IgD-negative memory B cell (primary cell): ENCODE measurements at regions not wholly inside any gene's neighbourhood (a gene's known extent, or its start where the extent isn't known, plus 50 kb on each side); places are given as distances from the start of the nearest gene placed in this dataset.
"Not testable (repeated sequence)": the region's sequence is repeated elsewhere in the genome, so short reads cannot be mapped to it uniquely, and the experiment has no call there.

Source experiments
- H3K27ac Mint-ChIP-seq, 3 donors: one replicate each; pipeline ENCODE4 v1.8.0; 2020 to 2022; ENCODE audit warnings: mild to moderate bottlenecking in 3 of 3, mixed read lengths in 3 of 3, moderate library complexity in 1 of 3
- H3K27me3 Mint-ChIP-seq: one replicate; pipeline ENCODE4 v1.8.0; 2021; ENCODE audit warnings: mixed read lengths
- H3K36me3 Mint-ChIP-seq: one replicate; pipeline ENCODE4 v1.8.0; 2020; ENCODE audit warnings: mild to moderate bottlenecking, mixed read lengths
- H3K4me1 Mint-ChIP-seq, 3 donors: one replicate each; pipeline ENCODE4 v1.8.0; 2020 to 2022; ENCODE audit warnings: mixed read lengths in 3 of 3, mild to moderate bottlenecking in 1 of 3
- H3K4me3 Mint-ChIP-seq, 4 donors: one replicate each; pipeline ENCODE4 v1.8.0; 2020 to 2022; ENCODE audit warnings: mild to moderate bottlenecking in 4 of 4, mixed read lengths in 4 of 4, moderate library complexity in 3 of 4
- H3K9me3 Mint-ChIP-seq, 3 donors: one replicate each; pipeline ENCODE4 v1.8.0; 2020 to 2021; ENCODE audit warnings: mixed read lengths in 3 of 3, mild to moderate bottlenecking in 1 of 3

DNA sequence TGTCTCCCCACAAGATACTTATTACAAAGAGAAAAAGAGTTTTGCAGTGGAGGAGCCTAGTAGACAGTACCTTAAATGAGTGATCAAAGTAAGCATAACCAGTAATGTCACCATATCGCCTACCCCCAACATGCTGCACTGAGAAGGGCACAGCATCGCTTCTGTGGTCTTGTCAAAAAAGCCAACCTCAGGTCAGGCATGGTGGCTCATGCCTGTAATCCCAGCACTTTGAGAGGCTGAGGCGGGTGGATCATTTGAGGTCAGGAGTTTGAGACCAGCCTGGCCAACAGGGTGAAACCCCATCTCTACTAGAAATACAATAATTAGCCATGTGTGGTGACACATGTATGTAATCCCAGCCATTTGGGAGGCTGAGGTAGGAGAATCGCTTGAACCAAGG lies 135.8 kb upstream of the PRICKLE2 start:
- H3K36me3 Mint-ChIP-seq, H3K27me3 Mint-ChIP-seq, H3K9me3 Mint-ChIP-seq, H3K4me3 Mint-ChIP-seq, H3K27ac Mint-ChIP-seq, H3K4me1 Mint-ChIP-seq: not testable (repeated sequence)

- no peak overlapping the region for H3K27ac Mint-ChIP-seq
- H3K4me3 Mint-ChIP-seq = no peak overlapping the region
- H3K9me3 Mint-ChIP-seq = no peaks in the 10 kb centered on the region
- peaks cover 0 to 3% (median 0%) of the 10 kb centered on the region in 3 donors for H3K4me1 Mint-ChIP-seq
- H3K27me3 Mint-ChIP-seq = peaks cover 8% of the 10 kb centered on the region
- H3K36me3 Mint-ChIP-seq = no peaks in the 10 kb centered on the region
These were observed 135.0 kb upstream of the PRICKLE2 start for GRCh38 chr3:64360280-64360679.

DNA sequence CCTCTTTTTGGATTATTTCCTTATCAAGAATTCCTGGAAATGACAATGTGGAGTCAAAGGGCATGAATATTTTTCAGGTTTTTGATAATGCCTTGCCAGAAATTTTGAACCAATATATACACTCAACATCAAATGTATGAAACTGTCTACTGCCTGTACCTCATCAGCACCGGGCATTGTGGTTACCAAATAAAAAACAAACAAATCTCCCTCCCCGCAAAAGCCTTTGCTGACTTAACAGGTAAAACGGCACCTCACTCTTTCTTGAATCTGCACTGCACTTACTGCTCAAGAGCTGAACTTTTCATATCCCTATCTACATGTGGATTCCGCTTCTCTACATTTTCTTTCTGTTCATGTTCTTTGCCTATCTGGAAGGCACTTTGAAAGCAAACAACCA lies 134.5 kb upstream of the PRICKLE2 start:
- Mint-ChIP-seq H3K36me3 (no peaks in the 10 kb centered on the region), H3K4me1 (peaks cover 0 to 5% (median 0%) of the 10 kb centered on the region in 3 donors), H3K4me3 (no peak overlapping the region), H3K27ac (no peak overlapping the region), H3K27me3 (peaks cover 8% of the 10 kb centered on the region), H3K9me3 (no peaks in the 10 kb centered on the region)

- Mint-ChIP-seq H3K27ac (no peak overlapping the region), H3K4me1 (peaks cover 0 to 5% (median 0%) of the 10 kb centered on the region in 3 donors), H3K9me3 (no peaks in the 10 kb centered on the region), H3K4me3 (no peak overlapping the region), H3K27me3 (peaks cover 4% of the 10 kb centered on the region), H3K36me3 (no peaks in the 10 kb centered on the region)
These were observed 133.6 kb upstream of the PRICKLE2 start for GRCh38 chr3:64358853-64359252.

DNA sequence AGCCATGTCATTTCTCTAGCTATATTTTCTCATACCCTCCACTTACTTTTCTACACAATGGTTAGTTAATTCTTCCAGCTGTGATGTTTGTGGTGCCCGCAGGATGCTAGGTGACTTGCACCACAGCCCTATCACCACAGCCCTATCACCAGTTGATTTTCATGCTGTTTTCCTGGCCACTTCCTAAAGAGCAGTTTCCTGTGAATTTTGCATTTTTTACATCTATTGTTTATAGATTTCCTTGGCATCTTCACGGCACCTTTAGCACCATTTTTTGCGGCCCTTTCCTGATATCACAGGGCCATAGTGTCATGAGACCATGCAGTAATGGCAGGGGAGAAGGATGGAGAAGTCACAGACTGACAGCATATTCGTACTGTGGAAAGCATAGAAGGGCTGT lies 132.9 kb upstream of the PRICKLE2 start:
- Mint-ChIP-seq H3K27me3 (peaks cover 4% of the 10 kb centered on the region), H3K4me1 (peaks cover 0 to 5% (median 0%) of the 10 kb centered on the region in 3 donors), H3K4me3 (no peak overlapping the region), H3K36me3 (no peaks in the 10 kb centered on the region), H3K27ac (no peak overlapping the region), H3K9me3 (no peaks in the 10 kb centered on the region)

GRCh38 chr3:64357481-64357880 lies 132.2 kb upstream of the PRICKLE2 start:
- no peaks in the 10 kb centered on the region for H3K9me3 Mint-ChIP-seq
- H3K4me1 Mint-ChIP-seq = peaks cover 0 to 5% (median 0%) of the 10 kb centered on the region in 3 donors
- H3K27ac Mint-ChIP-seq = no peak overlapping the region
- H3K4me3 Mint-ChIP-seq = no peak overlapping the region
- peaks cover 4% of the 10 kb centered on the region for H3K27me3 Mint-ChIP-seq
- H3K36me3 Mint-ChIP-seq = no peaks in the 10 kb centered on the region

DNA sequence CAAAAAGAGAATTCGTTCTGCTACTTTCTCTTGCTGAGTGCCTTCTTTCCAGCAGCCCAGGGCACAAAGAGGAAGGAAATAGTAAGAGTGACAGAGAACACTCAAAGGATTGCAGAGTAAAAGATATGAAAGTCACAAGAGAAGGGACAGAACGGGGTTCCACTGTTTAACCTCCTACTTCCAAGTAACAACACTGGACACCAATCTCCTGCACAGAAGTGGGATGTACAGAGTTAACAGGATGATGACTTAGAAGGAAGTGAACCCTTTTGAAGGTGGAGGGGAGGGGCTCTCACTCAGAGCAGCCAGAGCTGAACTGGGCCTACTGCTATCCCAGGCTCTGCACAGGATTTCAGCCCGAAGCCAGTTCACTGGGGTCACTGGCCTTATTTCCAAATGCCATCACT lies 130.1 kb upstream of the PRICKLE2 start:
- no peaks in the 10 kb centered on the region for H3K9me3 Mint-ChIP-seq

GRCh38 chr3:64354956-64355355 lies 129.7 kb upstream of the PRICKLE2 start:
- no peak overlapping the region for H3K27ac Mint-ChIP-seq
- peaks cover 1% of the 10 kb centered on the region for H3K27me3 Mint-ChIP-seq
- no peaks in the 10 kb centered on the region for H3K9me3 Mint-ChIP-seq
- no peak overlapping the region for H3K4me3 Mint-ChIP-seq
- H3K36me3 Mint-ChIP-seq = no peaks in the 10 kb centered on the region
- H3K4me1 Mint-ChIP-seq = peaks cover 0 to 5% (median 0%) of the 10 kb centered on the region in 3 donors

More for the DNA sequence above, 130.1 kb upstream of the PRICKLE2 start:
- Mint-ChIP-seq H3K36me3 (no peaks in the 10 kb centered on the region), H3K4me3 (peak overlapping the region in 1 of 4 donors; percentile 52), H3K27ac (no peak overlapping the region), H3K27me3 (peaks cover 1% of the 10 kb centered on the region), H3K4me1 (peaks cover 0 to 5% (median 0%) of the 10 kb centered on the region in 3 donors)

DNA sequence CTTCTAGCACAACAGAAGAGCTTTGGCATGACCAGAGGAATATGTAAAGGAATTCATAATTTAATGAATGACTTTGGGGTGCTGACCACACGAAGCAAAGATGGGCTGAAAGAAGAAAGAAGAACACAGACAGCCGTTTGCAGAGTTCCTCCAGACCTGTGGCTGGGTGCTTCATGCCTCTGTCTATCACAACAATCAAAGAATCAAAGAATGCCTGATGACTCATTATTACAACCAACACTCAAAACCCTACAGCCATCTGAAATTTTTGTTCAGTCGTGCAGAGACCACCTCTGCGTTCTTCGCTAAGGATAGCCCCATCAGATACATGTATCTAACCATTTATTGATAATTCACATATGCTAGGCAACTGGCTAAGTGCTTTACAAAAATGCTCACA lies 129.0 kb upstream of the PRICKLE2 start:
- no peak overlapping the region for H3K27ac Mint-ChIP-seq
- peaks cover 0 to 5% (median 0%) of the 10 kb centered on the region in 3 donors for H3K4me1 Mint-ChIP-seq
- peaks cover 1% of the 10 kb centered on the region for H3K27me3 Mint-ChIP-seq

DNA sequence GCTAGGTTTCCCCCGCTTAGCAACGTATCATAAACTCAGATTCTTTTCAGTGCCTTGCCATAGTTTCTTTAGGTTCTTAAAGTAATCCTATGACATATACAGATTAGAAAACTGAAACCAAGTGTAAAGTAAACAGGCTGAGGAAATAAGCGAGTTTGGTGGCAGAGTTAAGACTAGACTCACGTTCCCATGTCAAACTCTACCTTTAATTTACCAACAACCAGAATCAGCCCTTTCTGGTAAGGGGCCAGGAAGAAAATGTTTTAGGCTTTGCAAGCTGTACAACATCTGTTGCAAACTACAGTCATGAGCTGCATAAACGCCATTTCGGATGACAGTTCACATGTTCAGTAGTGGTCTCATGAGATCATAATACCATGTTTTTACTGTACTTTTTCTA lies 128.0 kb upstream of the PRICKLE2 start:
- Mint-ChIP-seq H3K4me1 (peaks cover 0 to 5% (median 3%) of the 10 kb centered on the region in 3 donors), H3K27ac (no peak overlapping the region), H3K9me3 (no peaks in the 10 kb centered on the region), H3K36me3 (no peaks in the 10 kb centered on the region), H3K4me3 (no peak overlapping the region), H3K27me3 (no peaks in the 10 kb centered on the region)

More for the DNA sequence above, 129.0 kb upstream of the PRICKLE2 start:
- Mint-ChIP-seq H3K9me3 (no peaks in the 10 kb centered on the region), H3K36me3 (no peaks in the 10 kb centered on the region), H3K4me3 (no peak overlapping the region)

- Mint-ChIP-seq H3K27ac (no peak overlapping the region), H3K4me1 (peaks cover 0 to 5% (median 3%) of the 10 kb centered on the region in 3 donors), H3K9me3 (no peaks in the 10 kb centered on the region), H3K36me3 (no peaks in the 10 kb centered on the region), H3K27me3 (no peaks in the 10 kb centered on the region), H3K4me3 (no peak overlapping the region)
These were observed 127.3 kb upstream of the PRICKLE2 start for GRCh38 chr3:64352639-64352992.

DNA sequence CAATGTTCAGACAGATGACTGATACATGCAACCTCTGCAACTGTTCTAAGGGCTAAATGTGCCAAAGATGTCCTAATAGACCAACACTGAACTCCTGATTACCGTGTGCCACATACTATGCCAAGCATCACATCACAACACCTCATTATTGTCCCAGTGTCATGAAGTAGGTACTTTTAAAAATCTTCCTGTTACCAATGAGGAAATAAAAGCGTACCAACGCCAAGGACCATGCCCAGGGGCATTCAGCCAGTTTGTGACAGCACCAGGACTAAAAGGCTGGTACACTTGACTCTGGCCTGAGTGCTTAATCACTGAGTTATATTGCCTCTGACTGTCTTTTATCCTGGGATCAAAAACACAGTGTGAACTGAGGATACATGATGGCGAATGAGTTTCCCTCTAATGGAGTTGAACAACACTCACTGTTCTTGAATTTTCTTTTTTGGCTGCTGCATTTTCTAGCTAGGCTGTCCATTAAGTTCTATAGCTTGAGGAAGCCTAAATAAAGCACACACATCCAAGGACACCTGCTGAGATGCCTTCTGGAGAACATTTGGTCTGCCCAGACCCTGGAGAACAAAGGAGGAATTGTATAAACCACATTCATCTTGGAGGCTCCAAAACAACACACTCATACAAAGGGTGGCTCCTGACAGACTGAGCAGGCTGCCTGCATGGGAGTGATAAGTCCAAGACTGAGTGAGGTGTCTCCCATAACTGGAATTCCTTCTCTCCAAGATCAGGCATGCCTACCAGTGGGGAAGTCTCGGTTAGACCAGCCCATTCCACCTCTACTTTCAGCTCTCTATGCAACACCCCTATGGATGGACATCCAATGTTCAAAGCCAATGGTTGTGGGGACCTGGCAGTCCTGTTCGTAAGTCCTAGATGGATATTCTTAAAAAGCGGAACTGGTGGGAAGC lies 126.7 kb upstream of the PRICKLE2 start:
- Mint-ChIP-seq H3K36me3 (no peaks in the 10 kb centered on the region), H3K27me3 (no peaks in the 10 kb centered on the region), H3K27ac (no peak overlapping the region), H3K4me3 (no peak overlapping the region), H3K4me1 (peaks cover 0 to 5% (median 3%) of the 10 kb centered on the region in 3 donors), H3K9me3 (no peaks in the 10 kb centered on the region)

DNA sequence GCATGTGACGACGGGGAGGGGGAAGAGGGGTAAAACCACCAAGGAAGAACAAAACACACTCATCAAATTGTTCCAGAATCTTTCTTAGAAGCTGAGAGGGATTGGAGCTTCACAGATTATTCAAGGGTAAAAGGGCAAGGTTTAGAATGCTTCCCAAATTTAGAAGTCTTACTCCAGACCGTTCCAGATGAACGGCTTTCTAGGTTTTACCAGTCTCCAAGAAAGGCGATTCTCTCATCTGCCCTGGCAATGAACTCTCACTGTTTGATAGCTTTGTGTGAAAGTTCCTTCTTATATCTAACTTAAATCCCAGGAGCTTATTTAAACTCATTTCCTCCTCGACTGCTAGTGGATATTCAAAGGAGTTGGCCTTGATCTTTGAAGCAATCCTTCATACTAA lies 124.3 kb upstream of the PRICKLE2 start:
- no peak overlapping the region for H3K4me3 Mint-ChIP-seq
- H3K27ac Mint-ChIP-seq = no peak overlapping the region
- no peaks in the 10 kb centered on the region for H3K9me3 Mint-ChIP-seq
- H3K4me1 Mint-ChIP-seq = peaks cover 0 to 3% (median 0%) of the 10 kb centered on the region in 3 donors
- H3K27me3 Mint-ChIP-seq = peaks cover 7% of the 10 kb centered on the region
- no peaks in the 10 kb centered on the region for H3K36me3 Mint-ChIP-seq

GRCh38 chr3:64345371-64345770 lies 120.1 kb upstream of the PRICKLE2 start:
- H3K9me3 Mint-ChIP-seq = no peaks in the 10 kb centered on the region
- no peak overlapping the region for H3K4me3 Mint-ChIP-seq
- no peak overlapping the region for H3K27ac Mint-ChIP-seq
- H3K4me1 Mint-ChIP-seq = peaks cover 0 to 3% (median 0%) of the 10 kb centered on the region in 3 donors
- H3K27me3 Mint-ChIP-seq = peaks cover 7% of the 10 kb centered on the region
- H3K36me3 Mint-ChIP-seq = no peaks in the 10 kb centered on the region

- Mint-ChIP-seq H3K27me3 (peaks cover 7% of the 10 kb centered on the region), H3K36me3 (no peaks in the 10 kb centered on the region), H3K4me1 (peaks cover 0 to 3% (median 0%) of the 10 kb centered on the region in 3 donors), H3K27ac (no peak overlapping the region), H3K4me3 (no peak overlapping the region), H3K9me3 (no peaks in the 10 kb centered on the region)
These were observed 119.5 kb upstream of the PRICKLE2 start for GRCh38 chr3:64344721-64345207.
